Prostate gland (tissue), 2 donors: ENCODE measurements at regions not wholly inside any gene's neighbourhood (a gene's known extent, or its start where the extent isn't known, plus 50 kb on each side); places are given as distances from the start of the nearest gene placed in this dataset.

Experiments used
- CTCF ChIP-seq, 4 experiments: fragments of 200-600 bp in 2 of 4; fragments of 450-650 bp in 2 of 4; sonication (generic) in 2 of 4; IDR thresholded peaks; 1 replicate in 3 of 4; 2 replicates in 1 of 4; pipeline ENCODE4 v1.5.1; 2016 to 2019; ENCODE audit warnings: antibody characterized with exemption in 4 of 4, mild to moderate bottlenecking in 2 of 4, moderate library complexity in 2 of 4
- POLR2A ChIP-seq: fragments of 450-650 bp; IDR thresholded peaks from one replicate; pipeline ENCODE4 v1.6.1; 2016; ENCODE audit warnings: antibody characterized with exemption, mild to moderate bottlenecking
- POLR2AphosphoS5 ChIP-seq: sonication (generic); formaldehyde crosslinking; IDR thresholded peaks from one replicate; pipeline ENCODE4 v1.6.1; 2017; ENCODE audit warnings: antibody characterized with exemption

GRCh38 chr20:2212456-2213015, 83.3 kb upstream of the TGM3 start:
- TF ChIP-seq POLR2A (no peak), CTCF (IDR thresholded peaks at IDR 0.05) (no peak), POLR2AphosphoS5 (no peak)
